GM12872 (cell line): ENCODE measurements at regions not wholly inside any gene's neighbourhood (a gene's known extent, or its start where the extent isn't known, plus 50 kb on each side); places are given as distances from the start of the nearest gene placed in this dataset.

Experiments
- TF ChIP-seq, protein P1 (sequence below): IDR thresholded peaks from 3 replicates; pipeline ENCODE4 v1.5.1; 2011; ENCODE audit warnings: low read depth, mild to moderate bottlenecking, low read length, moderate library complexity; ENCODE audit not compliant: insufficient read depth

DNA sequence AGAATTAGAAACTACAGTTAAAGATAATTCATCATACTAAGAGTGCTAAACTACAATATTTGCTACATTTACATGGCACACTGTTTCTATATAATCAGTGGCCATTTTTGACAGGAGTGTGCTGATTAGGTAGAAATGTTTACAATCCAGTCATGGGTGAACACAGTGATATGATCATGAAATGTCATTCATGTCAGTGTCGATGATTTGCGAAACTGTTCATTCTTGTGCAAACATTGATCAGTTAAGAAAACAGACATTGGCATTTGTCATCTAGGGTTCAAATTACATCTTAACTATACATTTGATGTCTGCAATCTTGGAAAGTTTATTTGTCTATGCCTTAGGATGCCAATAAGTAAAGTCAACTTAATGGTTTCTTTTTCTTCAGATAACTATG, 474.9 kb downstream of the DOK5 start:
- TF ChIP-seq, protein P1, sequence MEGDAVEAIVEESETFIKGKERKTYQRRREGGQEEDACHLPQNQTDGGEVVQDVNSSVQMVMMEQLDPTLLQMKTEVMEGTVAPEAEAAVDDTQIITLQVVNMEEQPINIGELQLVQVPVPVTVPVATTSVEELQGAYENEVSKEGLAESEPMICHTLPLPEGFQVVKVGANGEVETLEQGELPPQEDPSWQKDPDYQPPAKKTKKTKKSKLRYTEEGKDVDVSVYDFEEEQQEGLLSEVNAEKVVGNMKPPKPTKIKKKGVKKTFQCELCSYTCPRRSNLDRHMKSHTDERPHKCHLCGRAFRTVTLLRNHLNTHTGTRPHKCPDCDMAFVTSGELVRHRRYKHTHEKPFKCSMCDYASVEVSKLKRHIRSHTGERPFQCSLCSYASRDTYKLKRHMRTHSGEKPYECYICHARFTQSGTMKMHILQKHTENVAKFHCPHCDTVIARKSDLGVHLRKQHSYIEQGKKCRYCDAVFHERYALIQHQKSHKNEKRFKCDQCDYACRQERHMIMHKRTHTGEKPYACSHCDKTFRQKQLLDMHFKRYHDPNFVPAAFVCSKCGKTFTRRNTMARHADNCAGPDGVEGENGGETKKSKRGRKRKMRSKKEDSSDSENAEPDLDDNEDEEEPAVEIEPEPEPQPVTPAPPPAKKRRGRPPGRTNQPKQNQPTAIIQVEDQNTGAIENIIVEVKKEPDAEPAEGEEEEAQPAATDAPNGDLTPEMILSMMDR = no peak

DNA sequence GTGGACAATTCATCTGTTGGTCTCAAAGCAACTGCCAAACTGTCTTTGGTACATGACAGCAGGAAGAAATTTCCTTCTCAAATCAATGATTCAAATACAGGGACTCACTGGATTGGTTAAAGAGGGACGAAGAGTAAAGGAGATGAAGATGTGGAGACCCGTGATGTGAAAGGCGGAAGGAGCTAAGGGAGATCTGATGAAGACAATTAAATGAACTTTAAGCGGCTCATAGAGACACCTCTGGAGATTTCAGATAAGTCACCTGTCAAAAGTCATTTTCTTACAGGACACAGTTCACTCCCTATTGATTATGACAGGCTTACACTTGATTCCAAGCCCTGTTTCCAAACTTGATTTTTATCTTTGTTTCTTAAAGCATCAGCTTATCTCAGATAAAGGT, 466.3 kb downstream of the DOK5 start:
- TF ChIP-seq, protein P1 = no peak

DNA sequence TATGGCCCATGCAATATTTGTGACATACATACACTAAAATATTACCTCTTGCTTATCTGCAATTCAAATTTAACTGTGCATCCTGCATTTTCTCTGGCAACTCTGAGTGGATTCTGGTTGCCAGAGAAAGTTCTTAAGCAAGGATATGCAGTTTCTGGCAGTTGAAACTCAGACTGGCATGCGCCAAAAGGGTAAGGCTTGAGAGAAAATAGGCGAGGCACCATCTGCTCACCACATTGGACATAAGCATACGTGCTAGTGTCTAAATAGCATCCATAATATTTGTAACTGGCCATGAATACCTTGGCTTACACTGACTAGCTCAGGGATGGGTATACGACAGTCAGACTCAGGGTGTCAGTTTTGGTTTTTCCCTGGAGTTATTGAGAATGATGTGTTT, 465.1 kb downstream of the DOK5 start:
- TF ChIP-seq, protein P1 = no peak

DNA sequence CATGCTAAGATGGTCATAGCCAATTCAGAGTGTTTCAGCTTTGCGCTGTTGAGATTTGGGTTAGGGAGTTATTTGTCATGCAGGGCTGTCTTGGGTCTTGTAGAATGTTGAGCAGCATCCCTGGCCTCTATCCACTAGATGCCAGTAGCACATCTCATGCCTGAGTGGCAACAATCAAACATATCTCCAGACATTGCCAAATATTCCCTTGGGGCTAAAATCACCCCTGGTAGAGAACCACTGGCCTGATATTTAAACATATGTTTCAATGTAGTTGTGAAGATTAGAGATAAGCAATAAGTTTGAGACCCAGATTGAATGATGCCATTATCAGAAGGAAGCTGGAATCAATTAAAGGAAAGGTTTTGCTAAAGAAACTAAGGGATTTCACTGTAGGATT, 463.3 kb downstream of the DOK5 start:
- TF ChIP-seq, protein P1 = peak; percentile 6; the same call in 1 of the 3 replicates

DNA sequence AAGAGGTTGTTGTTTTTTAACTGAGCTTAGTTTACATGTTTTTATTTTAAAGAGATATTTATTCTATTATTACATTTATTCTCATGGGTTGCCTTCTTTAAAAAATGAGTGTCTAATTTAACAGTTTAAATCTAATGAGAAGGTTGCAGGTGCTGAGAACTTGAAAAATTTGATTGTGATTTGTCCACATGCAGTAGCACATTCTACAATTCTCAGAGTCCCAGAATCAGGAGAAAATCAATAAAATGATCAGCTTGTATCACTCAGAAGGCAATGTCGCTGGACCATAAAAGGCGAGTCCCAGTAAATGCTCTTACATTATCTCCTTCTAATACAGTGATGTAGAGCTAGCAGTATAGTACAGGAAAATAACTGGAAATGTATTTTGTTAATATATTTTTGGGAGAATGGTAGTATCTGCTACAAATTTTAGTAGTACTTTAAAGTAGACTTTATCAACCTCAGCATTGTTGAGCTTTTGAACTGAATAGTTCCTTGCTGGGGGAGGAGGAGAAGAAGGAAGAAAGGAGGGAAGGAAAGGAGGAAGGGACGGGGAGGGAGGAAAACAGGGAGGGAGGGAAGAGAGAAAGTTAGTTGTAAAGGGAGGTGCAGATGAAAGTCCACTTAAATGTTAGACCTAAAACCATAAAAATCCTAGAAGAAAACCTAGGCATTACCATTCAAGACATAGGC, 458.0 kb downstream of the DOK5 start:
- TF ChIP-seq, protein P1 = no peak

DNA sequence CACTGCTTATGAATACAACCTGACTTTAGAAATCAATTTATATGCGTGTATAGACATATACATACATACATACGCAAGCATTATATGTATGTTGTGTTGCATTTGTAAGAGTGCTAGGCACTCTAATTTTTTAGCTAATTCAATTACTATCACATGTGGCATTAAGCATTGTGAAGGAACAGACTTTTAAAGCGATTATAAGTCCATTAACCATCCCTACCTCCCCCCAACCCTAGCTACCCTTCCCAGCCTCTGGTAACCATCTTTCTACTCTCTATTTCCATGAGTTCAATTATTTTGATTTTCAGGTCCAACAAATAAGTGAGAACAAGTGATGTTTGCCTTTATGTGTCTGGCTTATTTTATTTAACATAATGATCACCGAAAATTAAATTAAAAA, 453.8 kb downstream of the DOK5 start:
- TF ChIP-seq, protein P1 = no peak

DNA sequence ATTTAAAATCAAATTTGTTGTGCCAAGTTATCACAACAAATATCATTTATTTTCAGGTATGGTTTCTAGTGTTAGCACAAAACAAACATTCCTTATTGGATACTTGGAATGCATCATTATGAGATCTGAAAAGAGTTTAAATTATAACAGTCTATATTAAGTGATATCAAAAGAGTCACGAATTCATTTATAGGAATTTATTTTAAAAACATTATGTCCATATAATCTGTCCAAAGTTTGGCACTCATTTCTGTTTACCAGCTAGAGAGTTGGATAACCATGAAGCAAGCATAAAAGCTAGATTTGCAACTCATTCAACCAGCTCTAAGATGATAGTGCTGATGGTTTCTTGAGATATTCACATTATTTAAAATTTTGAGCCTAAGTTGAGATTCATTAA, 453.2 kb downstream of the DOK5 start:
- TF ChIP-seq, protein P1 = no peak
